ENCODE measurements at regions not wholly inside any gene's neighbourhood (a gene's known extent, or its start where the extent isn't known, plus 50 kb on each side); places are given as distances from the start of the nearest gene placed in this dataset.

DNA sequence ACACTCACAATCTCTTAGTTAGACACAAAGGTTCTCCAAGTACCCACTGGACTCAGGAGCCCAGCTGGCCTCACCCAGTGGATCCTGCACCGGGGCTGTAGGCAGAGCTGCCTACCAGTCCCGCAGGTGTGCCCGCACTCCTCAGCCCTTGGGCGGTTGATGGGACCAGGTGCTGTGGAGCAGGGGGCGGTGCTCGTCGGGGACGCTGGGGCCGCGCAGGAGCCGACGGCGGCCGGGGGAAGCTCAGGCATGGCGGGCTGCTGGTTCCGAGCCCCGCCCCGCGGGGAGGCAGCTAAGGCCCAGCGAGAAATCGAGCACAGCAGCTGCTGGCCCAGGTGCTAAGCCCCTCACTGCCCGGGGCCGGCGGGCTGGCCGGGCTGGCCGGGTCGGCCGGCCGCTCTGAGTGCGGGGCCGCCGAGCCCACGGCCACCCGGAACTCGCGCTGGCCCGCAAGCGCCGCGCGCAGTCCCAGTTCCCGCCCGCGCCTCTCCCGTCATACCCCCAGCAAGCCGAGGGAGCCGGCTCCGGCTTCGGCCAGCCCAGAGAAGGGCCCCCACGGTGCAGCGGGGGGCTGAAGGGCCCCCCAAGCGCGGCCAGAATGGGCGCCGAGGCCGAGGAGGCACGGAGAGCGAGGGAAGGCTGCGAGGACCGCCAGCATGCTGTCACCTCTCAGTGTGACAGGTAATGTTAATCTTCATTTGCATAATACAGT is 506.8 kb downstream of the LRFN5 start:
- TF ChIP-seq, protein P1, sequence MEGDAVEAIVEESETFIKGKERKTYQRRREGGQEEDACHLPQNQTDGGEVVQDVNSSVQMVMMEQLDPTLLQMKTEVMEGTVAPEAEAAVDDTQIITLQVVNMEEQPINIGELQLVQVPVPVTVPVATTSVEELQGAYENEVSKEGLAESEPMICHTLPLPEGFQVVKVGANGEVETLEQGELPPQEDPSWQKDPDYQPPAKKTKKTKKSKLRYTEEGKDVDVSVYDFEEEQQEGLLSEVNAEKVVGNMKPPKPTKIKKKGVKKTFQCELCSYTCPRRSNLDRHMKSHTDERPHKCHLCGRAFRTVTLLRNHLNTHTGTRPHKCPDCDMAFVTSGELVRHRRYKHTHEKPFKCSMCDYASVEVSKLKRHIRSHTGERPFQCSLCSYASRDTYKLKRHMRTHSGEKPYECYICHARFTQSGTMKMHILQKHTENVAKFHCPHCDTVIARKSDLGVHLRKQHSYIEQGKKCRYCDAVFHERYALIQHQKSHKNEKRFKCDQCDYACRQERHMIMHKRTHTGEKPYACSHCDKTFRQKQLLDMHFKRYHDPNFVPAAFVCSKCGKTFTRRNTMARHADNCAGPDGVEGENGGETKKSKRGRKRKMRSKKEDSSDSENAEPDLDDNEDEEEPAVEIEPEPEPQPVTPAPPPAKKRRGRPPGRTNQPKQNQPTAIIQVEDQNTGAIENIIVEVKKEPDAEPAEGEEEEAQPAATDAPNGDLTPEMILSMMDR (IDR thresholded peaks at IDR 0.05) = no peak
- TF ChIP-seq POLR2A (IDR thresholded peaks at IDR 0.05) = no peak

Data from thyroid gland (tissue), 4 donors.